ENCODE measurements at regions not wholly inside any gene's neighbourhood (a gene's known extent, or its start where the extent isn't known, plus 50 kb on each side); places are given as distances from the start of the nearest gene placed in this dataset.

DNA sequence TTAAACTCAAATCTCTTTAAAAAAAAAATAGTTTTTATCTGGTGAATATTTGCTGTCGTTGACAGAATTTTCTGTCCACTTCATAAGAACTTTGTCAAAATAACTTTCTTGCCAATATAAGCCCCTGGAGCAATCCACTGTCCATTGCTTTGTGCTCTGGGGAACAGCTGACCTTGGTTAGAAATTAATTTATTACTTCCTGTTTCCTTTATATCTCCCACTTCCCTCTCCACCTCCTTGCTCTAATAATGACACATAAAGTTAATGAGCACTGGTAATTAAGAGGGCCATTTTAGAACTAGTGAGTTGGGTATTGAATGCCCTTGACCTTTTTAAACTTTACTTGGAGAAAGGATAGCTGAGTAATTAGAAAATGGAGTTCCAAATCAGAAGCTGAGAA, 151.3 kb upstream of the LEF1 start:
- in situ Hi-C loops (cut with MboI; ENCODE audit: low pct_unique_long_range_greater_than_20kb, low sequenced_read_pairs) = no loop called here
- DNase-seq = no peak

DNA sequence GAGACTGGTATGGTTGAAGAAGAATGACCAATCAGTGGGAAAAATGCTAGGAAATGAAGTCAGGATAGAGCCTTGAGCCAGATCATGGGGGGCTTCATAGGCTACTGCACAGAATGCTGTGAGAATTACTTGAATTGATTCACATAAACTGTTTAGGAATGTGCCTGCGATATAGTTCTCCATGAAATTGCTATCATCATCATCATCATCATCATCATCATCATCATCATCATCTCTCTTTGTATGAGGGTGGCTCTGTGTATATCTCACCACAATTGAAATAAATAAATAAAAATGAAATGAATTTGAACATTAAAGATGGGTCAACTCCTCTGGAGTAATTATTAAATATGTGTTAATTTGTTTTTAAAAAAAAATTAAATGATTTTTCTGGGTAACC, 148.6 kb upstream of the LEF1 start:
- no peak for DNase-seq
- in situ Hi-C loops (cut with MboI; ENCODE audit: low pct_unique_long_range_greater_than_20kb, low sequenced_read_pairs) = no loop called here

DNA sequence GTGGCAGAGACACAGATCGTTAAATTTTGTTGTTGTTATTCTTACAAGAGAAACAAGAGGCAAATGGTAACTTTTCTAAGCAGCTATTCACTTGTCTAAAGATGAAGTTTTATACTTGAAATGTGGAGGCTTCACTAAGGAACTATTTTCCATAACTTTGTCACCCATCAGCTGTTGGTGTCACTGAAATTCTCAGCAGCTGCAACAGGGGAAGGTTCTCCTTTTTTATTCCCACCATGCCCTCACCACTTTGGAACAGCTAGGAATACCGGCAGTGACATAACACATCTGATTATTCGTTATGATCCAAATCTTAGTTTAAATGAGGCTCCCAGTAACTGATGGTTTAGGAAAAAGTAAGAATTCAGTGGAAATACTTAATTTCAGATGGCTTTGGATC, 147.0 kb upstream of the LEF1 start:
- in situ Hi-C loops (cut with MboI; ENCODE audit: low pct_unique_long_range_greater_than_20kb, low sequenced_read_pairs) = no loop called here
- DNase-seq = no peak

DNA sequence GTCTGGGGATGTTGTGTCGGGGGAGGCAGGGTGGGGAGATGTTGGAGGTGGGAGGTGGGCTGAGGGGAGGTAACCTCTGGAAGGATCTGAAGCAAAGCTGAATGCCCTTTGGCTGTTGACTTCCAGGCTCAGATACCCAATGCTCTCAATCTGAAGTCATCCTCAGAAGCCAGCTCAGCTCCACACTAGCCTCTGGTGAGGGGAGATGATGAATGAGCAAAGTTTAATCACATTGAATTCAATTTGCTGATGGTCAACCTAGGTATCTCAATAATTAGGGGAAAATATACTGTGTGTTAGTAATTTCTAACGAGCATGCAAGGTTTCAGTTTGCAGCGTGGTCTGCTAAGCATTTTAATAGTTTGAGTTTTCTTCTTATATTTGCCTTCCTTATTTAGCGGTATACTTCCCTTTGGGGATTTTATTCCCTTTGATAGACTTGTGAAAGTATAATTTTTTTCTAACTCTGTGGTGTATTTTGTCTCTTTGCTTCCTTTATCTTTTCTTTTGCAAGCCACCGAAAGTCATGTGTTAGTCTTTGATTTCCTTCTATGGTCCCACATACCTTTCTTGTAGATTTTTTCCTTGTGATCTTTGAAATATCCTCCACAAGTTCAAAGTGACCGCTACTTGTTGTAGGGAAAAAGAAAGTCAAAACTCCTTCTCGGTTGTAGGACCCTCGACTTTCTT, 146.3 kb upstream of the LEF1 start:
- DNase-seq = no peak
- in situ Hi-C loops (cut with MboI; ENCODE audit: low pct_unique_long_range_greater_than_20kb, low sequenced_read_pairs) = no loop called here

DNA sequence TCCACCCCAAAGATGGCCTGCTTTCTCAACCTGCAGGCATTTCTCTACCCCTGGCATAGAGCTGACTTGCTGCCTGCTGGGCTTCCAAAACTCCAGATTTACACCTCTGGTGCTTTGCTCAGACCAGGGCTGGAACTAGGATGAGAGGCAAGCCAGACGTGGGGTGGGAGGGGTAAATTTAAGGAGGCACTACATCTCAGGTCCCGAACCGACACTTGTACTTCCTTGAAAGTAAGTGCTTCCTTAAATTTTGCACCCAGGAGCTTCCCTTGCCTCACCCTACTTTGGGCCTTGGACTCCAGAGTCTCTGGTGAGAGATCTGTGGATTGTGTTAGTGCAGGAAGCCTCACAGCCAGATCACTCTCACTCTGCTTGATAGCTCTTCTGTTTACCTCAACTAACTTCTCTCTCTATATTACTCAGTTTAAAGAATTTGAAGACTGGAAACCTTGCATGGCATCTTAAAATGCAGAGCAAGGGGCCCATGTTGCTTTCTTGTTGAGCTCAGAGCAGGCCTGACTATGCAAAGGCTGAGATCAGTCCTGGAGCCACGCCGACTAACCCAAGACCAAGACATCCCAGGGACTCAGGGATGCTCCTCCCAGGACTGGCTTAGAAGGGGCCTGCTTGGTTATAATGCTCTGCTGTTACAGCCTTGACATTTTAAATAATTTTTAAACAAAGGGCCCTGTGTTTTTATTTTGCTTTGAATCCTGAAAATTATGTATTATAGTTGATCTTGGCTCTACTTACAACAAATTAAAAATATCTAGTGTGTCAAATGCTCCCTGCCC, 145.0 kb upstream of the LEF1 start:
- no peak for DNase-seq
- in situ Hi-C loops (cut with MboI; ENCODE audit: low pct_unique_long_range_greater_than_20kb, low sequenced_read_pairs) = no loop called here

DNA sequence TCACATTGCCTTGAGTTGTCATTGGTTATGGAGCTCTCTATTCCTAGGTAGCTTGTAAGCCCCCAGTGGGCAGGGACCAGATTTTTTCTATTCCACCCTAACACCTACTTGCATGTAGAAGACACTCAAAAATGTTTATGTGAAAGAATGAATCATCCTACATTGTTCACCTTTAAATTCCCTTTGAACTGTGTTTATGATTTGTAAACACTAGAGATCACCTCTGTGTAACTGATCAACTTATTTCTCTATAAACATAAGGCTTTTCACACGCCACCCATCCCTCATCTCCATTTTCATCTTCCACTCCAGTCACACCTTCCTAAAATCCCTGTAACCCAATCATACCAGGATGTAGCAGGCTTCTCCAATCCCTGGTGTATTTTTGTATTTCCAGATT, 142.6 kb upstream of the LEF1 start:
- in situ Hi-C loops (cut with MboI; ENCODE audit: low pct_unique_long_range_greater_than_20kb, low sequenced_read_pairs) = no loop called here
- no peak for DNase-seq

DNA sequence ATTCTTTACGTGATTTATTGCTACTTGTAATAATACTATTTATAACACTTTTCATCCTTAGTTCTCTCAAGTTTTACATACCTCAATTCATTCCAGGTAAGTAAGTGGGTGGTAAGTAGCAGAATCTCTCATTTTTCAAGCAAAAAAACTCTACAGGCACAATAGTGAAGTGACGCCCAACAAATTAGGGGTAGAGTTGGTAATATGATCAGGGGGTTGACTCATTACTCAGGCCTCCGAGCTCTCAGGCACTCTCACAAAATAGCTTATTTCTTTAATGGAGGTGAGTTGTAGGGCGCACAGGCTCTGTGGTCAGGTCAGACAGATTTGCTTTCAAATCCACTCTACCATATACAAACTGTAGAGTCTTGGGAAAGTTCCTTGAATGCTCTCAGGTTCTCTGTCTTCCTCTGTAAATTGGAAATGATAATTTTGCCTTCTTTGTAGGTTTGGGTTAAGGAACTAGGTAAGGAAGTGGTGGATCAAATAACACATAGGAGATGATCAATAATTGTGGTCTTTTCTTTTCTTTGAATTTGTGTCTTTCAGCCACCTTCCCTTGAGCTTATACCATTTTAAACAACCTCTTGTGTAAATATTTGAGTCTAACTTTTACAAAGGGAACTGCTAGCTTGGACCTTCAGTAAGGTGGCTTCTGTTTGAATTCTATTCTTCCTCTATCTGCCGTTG, 134.9 kb upstream of the LEF1 start:
- no peak for DNase-seq
- in situ Hi-C loops (cut with MboI; ENCODE audit: low pct_unique_long_range_greater_than_20kb, low sequenced_read_pairs) = no loop called here

DNA sequence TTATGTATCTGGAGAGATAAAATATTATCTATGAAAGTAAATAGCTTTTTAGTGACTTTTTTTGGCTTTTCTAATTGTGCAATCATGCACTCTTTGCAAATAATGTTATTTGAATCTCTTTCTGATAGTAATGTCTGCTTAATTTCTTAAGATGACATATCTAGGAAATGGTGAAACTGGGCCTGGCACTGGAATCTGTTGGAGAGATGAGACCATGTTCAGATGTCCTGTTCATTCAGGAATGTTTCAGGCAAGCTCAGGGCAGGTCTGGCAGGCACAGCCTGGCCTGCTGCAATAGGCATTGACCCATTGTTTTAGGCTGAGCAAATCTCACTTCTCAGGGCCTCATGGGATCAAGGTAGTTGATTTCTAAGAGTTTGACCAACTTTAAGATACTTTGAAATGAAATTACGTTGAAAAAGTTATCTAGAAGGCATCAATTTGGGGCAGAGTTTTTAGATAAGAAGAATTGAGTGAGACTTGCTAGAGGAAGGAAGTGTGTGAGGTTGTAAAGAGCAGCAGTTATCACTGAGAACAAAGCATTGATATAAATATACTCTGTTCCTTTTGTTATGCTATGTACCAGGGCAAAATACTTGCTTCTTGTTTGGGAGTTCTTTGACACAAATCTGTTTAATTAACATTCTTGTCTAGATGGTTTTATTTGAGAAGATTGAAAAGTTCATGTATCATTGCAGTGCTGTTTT, 133.0 kb upstream of the LEF1 start:
- in situ Hi-C loops (cut with MboI; ENCODE audit: low pct_unique_long_range_greater_than_20kb, low sequenced_read_pairs) = no loop called here
- DNase-seq = no peak

DNA sequence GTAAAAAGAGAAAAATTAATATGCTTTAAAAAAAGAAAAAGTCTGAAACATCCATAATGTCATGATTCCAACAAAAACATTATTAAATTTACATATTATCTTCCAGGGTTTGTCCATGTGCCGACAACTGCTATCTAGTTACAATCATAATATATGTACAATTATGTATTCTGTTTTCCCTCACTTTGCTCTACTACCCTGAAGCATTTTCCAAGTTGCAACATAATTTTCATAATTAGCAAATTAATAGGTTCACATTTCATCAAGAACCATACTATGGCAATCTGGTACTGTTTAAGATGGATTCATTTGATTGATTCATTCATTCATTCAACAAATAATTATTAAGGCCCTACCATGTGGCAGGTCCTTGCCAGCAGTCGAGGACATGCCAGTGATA, 128.9 kb upstream of the LEF1 start:
- no peak for DNase-seq
- in situ Hi-C loops (cut with MboI; ENCODE audit: low pct_unique_long_range_greater_than_20kb, low sequenced_read_pairs) = no loop called here

DNA sequence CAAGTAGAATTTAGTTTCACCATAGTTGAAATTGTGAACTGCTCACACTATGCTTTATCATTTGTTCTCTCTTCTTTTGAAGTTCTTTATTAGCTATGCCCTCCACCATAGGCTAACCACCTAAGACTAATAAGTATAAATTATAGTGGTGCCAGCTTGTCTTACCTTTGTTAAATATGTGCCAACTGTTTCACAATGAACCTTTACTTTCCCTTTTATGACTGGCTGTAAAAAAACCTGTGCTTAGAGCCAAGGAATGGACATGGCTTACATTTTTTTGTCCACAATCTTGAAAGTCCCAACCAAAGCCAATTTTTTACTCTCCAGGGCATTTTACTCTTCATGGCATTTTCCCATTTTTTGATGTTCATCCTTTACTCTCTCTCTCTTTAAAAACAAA, 123.5 kb upstream of the LEF1 start:
- in situ Hi-C loops (cut with MboI; ENCODE audit: low pct_unique_long_range_greater_than_20kb, low sequenced_read_pairs) = no loop called here
- DNase-seq = no peak

DNA sequence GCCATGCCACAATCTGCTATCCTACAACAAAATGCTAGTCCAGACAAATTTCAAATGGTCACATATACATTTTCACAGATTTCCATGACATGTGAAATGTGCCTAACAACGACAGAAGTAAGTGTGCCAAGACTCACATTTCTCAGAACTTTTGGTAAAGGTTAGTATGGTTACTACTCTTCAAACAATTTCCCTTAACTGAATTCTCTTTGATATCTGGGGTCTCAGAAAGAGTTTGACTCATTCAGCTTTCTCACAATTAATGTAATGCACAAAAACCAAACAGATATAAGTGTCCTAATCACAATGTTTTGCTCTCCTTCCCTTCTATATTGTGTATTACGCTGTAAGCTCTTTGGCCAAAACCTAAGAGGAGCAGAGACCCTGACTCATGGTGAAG, 122.4 kb upstream of the LEF1 start:
- no peak for DNase-seq
- in situ Hi-C loops (cut with MboI; ENCODE audit: low pct_unique_long_range_greater_than_20kb, low sequenced_read_pairs) = no loop called here

DNA sequence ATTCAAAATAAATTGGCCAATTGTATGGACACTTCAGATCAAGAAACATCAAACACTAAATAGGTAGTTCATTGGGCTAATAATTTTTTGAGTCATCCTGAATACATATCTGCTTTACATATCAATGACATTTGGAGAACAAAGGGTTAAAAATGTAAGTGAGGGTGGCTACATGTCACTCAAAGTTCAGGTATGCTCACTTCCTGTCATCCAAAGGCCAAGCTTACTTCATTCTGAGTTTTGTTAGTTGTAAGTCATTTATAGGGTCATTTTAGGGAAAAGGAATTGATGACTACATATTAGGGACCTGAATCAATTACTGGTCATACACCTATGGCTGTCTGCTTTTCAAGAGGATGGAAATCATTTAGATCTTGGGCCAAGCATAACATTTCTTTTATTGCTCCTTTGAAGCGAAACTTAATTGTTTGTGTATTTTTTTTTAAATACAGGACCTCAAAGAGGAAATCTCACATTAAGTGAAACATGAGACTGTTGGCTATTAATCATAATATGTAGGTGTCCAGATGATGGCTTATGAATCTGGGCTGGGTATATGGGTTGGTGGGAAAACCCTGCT, 119.2 kb upstream of the LEF1 start:
- DNase-seq = no peak
- in situ Hi-C loops (cut with MboI; ENCODE audit: low pct_unique_long_range_greater_than_20kb, low sequenced_read_pairs) = no loop called here

DNA sequence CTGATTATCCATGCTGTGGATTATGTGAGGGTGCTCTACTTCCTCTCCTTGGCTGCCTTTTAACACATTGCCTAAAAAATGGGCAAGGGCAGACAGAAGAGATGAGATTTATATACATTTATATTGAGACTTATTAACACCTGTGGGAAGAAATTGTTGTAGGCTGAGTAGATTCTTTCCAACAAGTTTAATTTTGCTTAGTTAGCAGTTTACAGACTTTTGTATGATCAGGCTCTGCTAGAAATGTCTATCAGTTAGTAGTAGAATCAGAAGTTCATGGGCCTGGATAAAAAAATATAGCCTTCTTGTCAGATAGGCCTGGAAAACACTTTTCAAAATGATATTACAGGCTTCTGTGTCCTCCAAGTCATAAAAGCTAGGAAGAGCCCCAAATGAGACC, 111.3 kb upstream of the LEF1 start:
- in situ Hi-C loops (cut with MboI; ENCODE audit: low pct_unique_long_range_greater_than_20kb, low sequenced_read_pairs) = no loop called here
- no peak for DNase-seq

DNA sequence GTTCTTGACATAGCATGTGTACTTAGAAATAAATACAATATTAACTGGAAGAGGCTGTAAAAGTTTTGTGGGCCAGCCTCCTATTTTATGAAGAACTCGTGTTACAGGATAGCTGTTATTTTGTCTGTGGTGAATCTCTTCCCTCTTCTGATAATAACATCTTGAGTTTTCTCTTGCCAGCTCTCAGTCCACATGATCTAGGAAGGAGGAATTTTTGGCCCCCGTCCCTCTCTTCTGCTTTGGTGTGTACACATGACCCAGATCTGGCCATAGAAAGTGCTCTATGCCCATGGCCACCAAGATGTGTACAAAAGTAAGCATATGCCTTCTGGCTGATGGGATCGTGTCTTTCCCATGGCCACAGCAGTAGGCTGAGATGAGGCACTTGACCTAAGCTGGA, 108.0 kb upstream of the LEF1 start:
- DNase-seq = no peak
- in situ Hi-C loops (cut with MboI; ENCODE audit: low pct_unique_long_range_greater_than_20kb, low sequenced_read_pairs) = no loop called here

DNA sequence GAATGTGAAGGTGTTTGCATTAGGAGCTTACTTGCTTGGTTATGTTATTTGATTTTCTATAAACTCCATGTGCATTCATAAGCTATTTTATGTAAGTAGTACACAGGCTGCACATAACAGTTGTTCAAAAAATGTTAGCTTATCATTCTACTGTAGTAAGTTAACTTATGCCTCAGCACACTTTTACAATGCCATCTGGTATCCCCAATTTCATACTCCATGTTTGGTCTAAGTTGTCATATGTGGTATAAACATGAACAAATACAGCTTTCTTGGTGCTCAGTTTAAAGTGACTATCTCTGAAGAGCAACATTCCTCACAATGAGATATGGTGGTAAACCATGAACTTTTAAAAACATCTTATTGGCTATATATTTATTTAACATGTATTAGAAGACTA, 104.3 kb upstream of the LEF1 start:
- no peak for DNase-seq
- in situ Hi-C loops (cut with MboI; ENCODE audit: low pct_unique_long_range_greater_than_20kb, low sequenced_read_pairs) = no loop called here

DNA sequence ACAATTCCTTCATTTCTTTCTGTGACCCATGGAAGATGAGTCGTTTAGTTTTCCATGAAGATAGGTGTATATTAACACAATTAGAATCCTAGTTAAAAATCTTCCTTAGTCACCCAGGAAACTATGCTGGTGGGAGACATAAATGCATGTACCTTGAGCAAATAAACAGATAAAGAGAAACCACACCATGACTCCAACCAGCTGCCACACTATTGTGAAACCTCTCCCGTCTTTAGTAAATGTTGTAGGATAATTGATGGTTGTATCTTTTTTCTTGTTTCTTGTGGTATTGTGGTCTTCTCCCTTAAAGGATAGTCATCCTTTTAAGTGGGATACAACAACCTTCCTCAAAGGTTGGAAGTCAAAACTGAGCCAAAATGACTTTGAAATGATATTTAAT, 103.8 kb upstream of the LEF1 start:
- in situ Hi-C loops (cut with MboI; ENCODE audit: low pct_unique_long_range_greater_than_20kb, low sequenced_read_pairs) = no loop called here

DNA sequence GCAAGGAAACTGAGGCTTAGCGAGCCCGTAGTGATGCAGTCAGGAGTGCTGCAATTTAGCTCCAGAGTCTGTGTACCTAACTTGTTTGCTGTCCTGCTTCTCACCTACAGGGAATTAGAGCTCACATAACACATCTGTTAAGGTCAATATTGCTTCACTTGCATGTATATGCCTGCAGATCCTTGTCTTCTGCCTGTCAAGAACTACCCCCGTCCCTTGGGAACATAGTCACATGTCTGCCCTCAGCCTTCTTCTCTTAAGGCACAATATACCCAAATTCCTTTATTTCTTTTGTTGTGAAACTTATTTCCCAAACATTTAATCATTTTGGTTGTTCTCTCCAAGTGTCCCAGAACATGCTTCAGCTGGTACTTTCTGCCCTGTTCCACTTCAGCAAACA, 103.3 kb upstream of the LEF1 start:
- in situ Hi-C loops (cut with MboI; ENCODE audit: low pct_unique_long_range_greater_than_20kb, low sequenced_read_pairs) = no loop called here
- DNase-seq = no peak

More for the DNA sequence above, 103.8 kb upstream of the LEF1 start:
- DNase-seq = no peak

DNA sequence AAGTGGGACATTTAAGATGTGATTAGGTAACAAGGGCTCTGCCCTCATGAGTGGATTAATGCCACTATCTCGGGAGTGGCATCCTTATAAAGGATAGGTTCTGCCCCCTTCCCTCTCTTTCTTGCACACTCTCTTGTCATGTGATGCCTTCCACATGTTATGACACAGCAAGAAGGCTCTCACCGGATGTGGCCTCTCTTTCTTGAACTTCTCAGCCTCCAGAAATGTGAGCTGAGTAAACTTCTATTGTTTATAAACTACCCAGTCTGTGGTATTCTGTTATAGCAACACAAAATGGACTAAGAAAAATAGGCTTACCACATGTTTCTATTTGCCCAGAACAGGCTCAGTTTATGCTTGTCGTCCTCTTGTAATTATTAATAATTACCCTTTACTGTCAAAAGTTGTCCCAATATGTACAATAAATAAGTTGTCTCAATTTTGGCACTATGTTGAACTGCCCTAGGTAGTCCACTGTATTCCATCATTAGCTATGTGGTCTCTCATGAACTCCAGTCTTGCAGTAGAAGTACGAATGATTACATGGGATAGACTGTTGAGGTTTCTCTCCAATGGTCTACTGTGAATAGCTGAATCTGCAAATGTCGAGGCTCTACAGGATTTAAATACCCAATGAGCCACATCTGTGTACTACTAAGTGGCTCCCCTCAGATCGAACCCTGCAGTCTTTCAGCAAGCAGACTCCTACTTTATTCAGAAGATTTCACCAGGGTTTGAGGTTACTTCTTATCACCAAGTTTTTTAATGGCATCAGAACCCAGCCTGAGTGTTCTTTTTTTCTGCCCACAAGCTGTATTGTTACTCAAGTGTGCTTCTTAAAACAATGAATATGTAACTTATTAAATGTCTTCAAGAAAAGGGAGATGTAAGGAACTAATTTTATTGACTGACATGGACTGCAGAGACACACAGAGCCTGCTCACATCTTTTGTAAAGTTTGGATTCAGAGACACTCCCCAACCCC, 102.0 kb upstream of the LEF1 start:
- DNase-seq = no peak
- in situ Hi-C loops (cut with MboI; ENCODE audit: low pct_unique_long_range_greater_than_20kb, low sequenced_read_pairs) = no loop called here
